Gastroesophageal sphincter (tissue), 4 donors: ENCODE measurements at regions not wholly inside any gene's neighbourhood (a gene's known extent, or its start where the extent isn't known, plus 50 kb on each side); places are given as distances from the start of the nearest gene placed in this dataset.

Experiments
- ATAC-seq: fragments of 150-250 bp; one replicate; pipeline ENCODE4 v1.9.1; 2016; ENCODE audit warnings: mild to moderate bottlenecking, moderate library complexity
- H3K27ac ChIP-seq, 4 donors: fragments of 200-600 bp; sonication (generic) in 3 of 4; 1 replicate in 3 of 4; 2 replicates in 1 of 4; pipeline ENCODE4 v1.5.1; 2016 to 2019
- H3K27me3 ChIP-seq: fragments of 200-600 bp; sonication (generic); one replicate; pipeline ENCODE4 v1.5.1; 2019
- H3K36me3 ChIP-seq, 2 donors: fragments of 200-600 bp; sonication (generic); one replicate each; pipeline ENCODE4 v1.5.1; 2019; ENCODE audit warnings: control low read depth in 1 of 2
- H3K4me1 ChIP-seq, 3 donors: fragments of 200-600 bp; sonication (generic); 1 replicate in 2 of 3; 2 replicates in 1 of 3; pipeline ENCODE4 v1.5.1; 2016 to 2019; ENCODE audit warnings: control low read depth in 2 of 3
- H3K4me3 ChIP-seq, 2 donors: fragments of 200-600 bp; sonication (generic); one replicate each; pipeline ENCODE4 v1.5.1; 2019; ENCODE audit warnings: mild to moderate bottlenecking in 1 of 2, moderate library complexity in 1 of 2
- H3K9me3 ChIP-seq, 3 donors: fragments of 200-600 bp; sonication (generic); one replicate each; pipeline ENCODE4 v1.5.1; 2017 to 2019; ENCODE audit warnings: control low read depth in 2 of 3
- CTCF ChIP-seq, 4 experiments: fragments of 200-600 bp in 2 of 4; fragments of 450-650 bp in 2 of 4; sonication (generic) in 1 of 4; IDR thresholded peaks; one replicate each; pipeline ENCODE4 v1.5.1; 2017 to 2019; ENCODE audit warnings: antibody characterized with exemption in 4 of 4, mild to moderate bottlenecking in 2 of 4, moderate library complexity in 2 of 4
- EP300 ChIP-seq: sonication (generic); formaldehyde crosslinking; IDR thresholded peaks from one replicate; pipeline ENCODE4 v1.6.1; 2017; ENCODE audit warnings: antibody characterized with exemption, mild to moderate bottlenecking
- POLR2A ChIP-seq, 2 donors: fragments of 450-650 bp; IDR thresholded peaks; one replicate each; pipeline ENCODE4 v1.6.1; 2017; ENCODE audit warnings: antibody characterized with exemption in 2 of 2, mild to moderate bottlenecking in 2 of 2, moderate library complexity in 1 of 2
- POLR2AphosphoS5 ChIP-seq: sonication (generic); formaldehyde crosslinking; IDR thresholded peaks from one replicate; pipeline ENCODE4 v1.6.1; 2017; ENCODE audit warnings: antibody characterized with exemption
- WGBS, 2 donors: methylation state at CpG; one replicate each; pipeline ENCODE4 v1.1.5; 2018; ENCODE audit warnings: low coverage in 1 of 2; 5-methylcytosine and 5-hydroxymethylcytosine counted together

- Histone ChIP-seq H3K9me3 (no peaks in the 10 kb centered on the region), H3K27me3 (no peaks in the 10 kb centered on the region), H3K4me1 (no peaks in the 10 kb centered on the region), H3K27ac (no peak overlapping the region), H3K4me3 (no peak overlapping the region), H3K36me3 (no peaks in the 10 kb centered on the region)
- ATAC-seq = no peak
- TF ChIP-seq CTCF (IDR thresholded peaks at IDR 0.05) = no peak
- TF ChIP-seq POLR2AphosphoS5 = no peak
- no peak for TF ChIP-seq POLR2A (IDR thresholded peaks at IDR 0.05)
- TF ChIP-seq EP300 = no peak
- WGBS, 2 donors = 62 to 65% methylated on average over 7 to 9 of the region's 9 CpGs
These were observed 220.5 kb upstream of the SSTR4 start for GRCh38 chr20:22814471-22815205.

GRCh38 chr20:22815206-22815551 lies 219.9 kb upstream of the SSTR4 start:
- Histone ChIP-seq H3K4me1 (no peaks in the 10 kb centered on the region), H3K27me3 (no peaks in the 10 kb centered on the region), H3K27ac (no peak overlapping the region), H3K9me3 (no peaks in the 10 kb centered on the region), H3K4me3 (no peak overlapping the region), H3K36me3 (no peaks in the 10 kb centered on the region)
- WGBS, 2 donors = 48 to 80% methylated on average over 2 to 5 of the region's 5 CpGs
- ATAC-seq = no peak
- TF ChIP-seq POLR2AphosphoS5 (no peak), EP300 (no peak), CTCF (IDR thresholded peaks at IDR 0.05) (no peak), POLR2A (IDR thresholded peaks at IDR 0.05) (no peak)

GRCh38 chr20:22815603-22816315 lies 219.4 kb upstream of the SSTR4 start:
- ATAC-seq = no peak
- no peaks in the 10 kb centered on the region for H3K36me3 ChIP-seq
- no peak for TF ChIP-seq EP300
- TF ChIP-seq CTCF (IDR thresholded peaks at IDR 0.05) = no peak
- no peak for TF ChIP-seq POLR2A (IDR thresholded peaks at IDR 0.05)
- no peak for TF ChIP-seq POLR2AphosphoS5
- no peaks in the 10 kb centered on the region for H3K4me1 ChIP-seq
- H3K4me3 ChIP-seq = no peak overlapping the region
- H3K9me3 ChIP-seq = no peaks in the 10 kb centered on the region
- no peaks in the 10 kb centered on the region for H3K27me3 ChIP-seq
- WGBS, 2 donors = 47 to 66% methylated on average over 6 to 9 of the region's 9 CpGs
- no peak overlapping the region for H3K27ac ChIP-seq

- no peak for TF ChIP-seq CTCF (IDR thresholded peaks at IDR 0.05)
- no peak for TF ChIP-seq POLR2AphosphoS5
- no peaks in the 10 kb centered on the region for H3K9me3 ChIP-seq
- peak overlapping the region in 1 of 4 donors; percentile 10 for H3K27ac ChIP-seq
- no peak overlapping the region for H3K4me3 ChIP-seq
- no peaks in the 10 kb centered on the region for H3K4me1 ChIP-seq
- H3K27me3 ChIP-seq = no peaks in the 10 kb centered on the region
- no peak for ATAC-seq
- WGBS, 2 donors = 48 to 79% methylated on average over 2 to 4 of the region's 4 CpGs
- H3K36me3 ChIP-seq = no peaks in the 10 kb centered on the region
These were observed 216.5 kb upstream of the SSTR4 start for GRCh38 chr20:22818636-22819035.

GRCh38 chr20:22819112-22819511 lies 216.0 kb upstream of the SSTR4 start:
- Histone ChIP-seq H3K36me3 (no peaks in the 10 kb centered on the region), H3K27me3 (no peaks in the 10 kb centered on the region), H3K27ac (no peak overlapping the region), H3K9me3 (no peaks in the 10 kb centered on the region), H3K4me1 (no peaks in the 10 kb centered on the region), H3K4me3 (no peak overlapping the region)
- peak; percentile 62 for ATAC-seq
- WGBS, 2 donors = 46 to 64% methylated on average over 4 of the region's 4 CpGs
- TF ChIP-seq POLR2AphosphoS5 (peak; percentile 33), POLR2A (IDR thresholded peaks at IDR 0.05) (no peak)
